ENCODE measurements at regions not wholly inside any gene's neighbourhood (a gene's known extent, or its start where the extent isn't known, plus 50 kb on each side); places are given as distances from the start of the nearest gene placed in this dataset.

GRCh38 chr5:2920312-2920711, 168.8 kb upstream of the IRX2 start:
- H3K4me3 ChIP-seq (ENCODE audit: low read depth, low read length) = no peak overlapping the region
- no peak for DNase-seq (ENCODE audit: low read depth)
- no peak for TF ChIP-seq CTCF (IDR thresholded peaks at IDR 0.05; ENCODE audit: control insufficient read depth, extremely low read depth, insufficient read depth)

- TF ChIP-seq CTCF (IDR thresholded peaks at IDR 0.05; ENCODE audit: control insufficient read depth, extremely low read depth, insufficient read depth) = no peak
- DNase-seq (ENCODE audit: low read depth) = no peak
- H3K4me3 ChIP-seq (ENCODE audit: low read depth, low read length) = no peak overlapping the region
Measured at GRCh38 chr5:2919310-2920018, 168.0 kb upstream of the IRX2 start.

- no peak for TF ChIP-seq CTCF (IDR thresholded peaks at IDR 0.05; ENCODE audit: control insufficient read depth, extremely low read depth, insufficient read depth)
- H3K4me3 ChIP-seq (ENCODE audit: low read depth, low read length) = no peak overlapping the region
- no peak for DNase-seq (ENCODE audit: low read depth)
Measured at GRCh38 chr5:2917524-2917923, 166.0 kb upstream of the IRX2 start.

- no peak overlapping the region for H3K4me3 ChIP-seq (ENCODE audit: low read depth, low read length)
- DNase-seq (ENCODE audit: low read depth) = no peak
- TF ChIP-seq CTCF (IDR thresholded peaks at IDR 0.05; ENCODE audit: control insufficient read depth, extremely low read depth, insufficient read depth) = no peak
Measured at GRCh38 chr5:2917093-2917492, 165.6 kb upstream of the IRX2 start.

- H3K4me3 ChIP-seq (ENCODE audit: low read depth, low read length) = no peak overlapping the region
- no peak for DNase-seq (ENCODE audit: low read depth)
- no peak for TF ChIP-seq CTCF (IDR thresholded peaks at IDR 0.05; ENCODE audit: control insufficient read depth, extremely low read depth, insufficient read depth)
Measured at GRCh38 chr5:2916076-2916682, 164.7 kb upstream of the IRX2 start.

- no peak for TF ChIP-seq CTCF (IDR thresholded peaks at IDR 0.05; ENCODE audit: control insufficient read depth, extremely low read depth, insufficient read depth)
- no peak for DNase-seq (ENCODE audit: low read depth)
- no peak overlapping the region for H3K4me3 ChIP-seq (ENCODE audit: low read depth, low read length)
Measured at GRCh38 chr5:2914981-2915484, 163.6 kb upstream of the IRX2 start.

Data from LNCaP clone FGC (cell line).